ENCODE measurements at regions not wholly inside any gene's neighbourhood (a gene's known extent, or its start where the extent isn't known, plus 50 kb on each side); places are given as distances from the start of the nearest gene placed in this dataset.

GRCh38 chr6:147924598-147924997 lies 416.1 kb downstream of the SAMD5 start:
- TF ChIP-seq POLR2A (IDR thresholded peaks at IDR 0.05; ENCODE audit: low read depth, low read length) (no peak), POLR2AphosphoS5 (IDR thresholded peaks at IDR 0.05; ENCODE audit: low read depth, low read length) (no peak)
